Colonic mucosa (tissue), 4 donors: ENCODE measurements at regions not wholly inside any gene's neighbourhood (a gene's known extent, or its start where the extent isn't known, plus 50 kb on each side); places are given as distances from the start of the nearest gene placed in this dataset.

Experiments
- DNase-seq: peaks from one replicate; pipeline ENCODE4 v3.0.0-alpha.2; 2020
- H3K27ac ChIP-seq: fragments of 200-600 bp; one replicate; pipeline ENCODE4 v1.8.0; 2021
- H3K27me3 ChIP-seq: fragments of 200-600 bp; one replicate; pipeline ENCODE4 v1.8.0; 2021
- H3K36me3 ChIP-seq: fragments of 200-600 bp; one replicate; pipeline ENCODE4 v1.8.0; 2021
- H3K4me1 ChIP-seq: fragments of 200-600 bp; one replicate; pipeline ENCODE4 v1.8.0; 2021; ENCODE audit warnings: mild to moderate bottlenecking
- H3K4me3 ChIP-seq: fragments of 200-600 bp; one replicate; pipeline ENCODE4 v1.8.0; 2021
- H3K9ac ChIP-seq, 2 donors: one replicate each; pipeline ENCODE4 v1.7.0; 2013; ENCODE audit warnings: control low read depth in 2 of 2, low read depth in 2 of 2, low read length in 2 of 2
- H3K9me3 ChIP-seq: fragments of 200-600 bp; one replicate; pipeline ENCODE4 v1.8.0; 2021
- intact Hi-C: fragments of 100-400 bp; cut with DNase I; formaldehyde crosslinking; loops from one replicate; pipeline ENCODE4 v1.14.1; 2022
- TF ChIP-seq, protein P1 (sequence below): fragments of 200-600 bp; IDR thresholded peaks from one replicate; pipeline ENCODE4 v1.8.0; 2022; ENCODE audit warnings: antibody characterized with exemption, mild to moderate bottlenecking
- donor health status: healthy.
- donor health status: DM: no; HTN: no; CAD: no.
- donor health status: DM: no; HTN: no; CAD: no.

DNA sequence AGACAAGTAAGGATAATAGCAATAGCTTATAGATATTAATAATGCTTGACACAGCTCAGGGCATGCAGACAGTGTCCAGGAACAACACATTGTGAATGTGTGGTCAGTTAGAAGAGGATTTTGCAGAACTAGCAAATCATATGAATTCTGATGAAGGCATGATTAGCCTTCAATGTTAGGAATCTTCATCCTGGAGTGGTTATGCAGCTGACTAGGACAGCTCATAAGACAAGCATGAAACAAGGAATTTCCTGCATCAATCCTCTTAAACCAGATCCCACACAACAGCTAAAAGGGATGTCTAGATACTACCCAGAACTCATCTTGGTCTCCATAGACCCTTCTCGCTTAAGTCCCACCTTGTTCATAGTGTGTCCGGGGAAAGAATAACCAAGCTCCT is 499.0 kb upstream of the ATP11B start:
- intact Hi-C loops = no loop called here

DNA sequence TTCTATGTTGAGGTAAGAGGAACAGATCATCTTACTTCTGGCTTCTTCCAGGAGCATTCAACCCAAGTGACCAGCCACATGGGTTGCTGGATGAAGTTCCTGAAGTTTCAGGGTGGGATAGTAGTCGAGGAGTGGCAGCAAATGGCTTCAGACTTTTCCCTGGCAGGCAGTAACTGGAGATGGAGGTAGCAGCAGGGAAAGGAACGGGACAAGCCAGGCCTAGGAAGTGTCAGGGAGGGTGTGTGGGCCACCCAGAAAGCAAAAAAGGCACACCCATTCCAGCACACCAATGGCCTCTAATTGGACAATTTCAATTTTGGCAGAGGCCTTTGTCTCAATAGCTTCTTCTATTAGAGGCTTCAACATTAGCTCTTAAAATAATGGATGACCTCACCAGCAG is 498.6 kb upstream of the ATP11B start:
- Histone ChIP-seq H3K4me1 (no peaks in the 10 kb centered on the region), H3K36me3 (no peaks in the 10 kb centered on the region), H3K4me3 (no peak overlapping the region), H3K9ac (no peak overlapping the region), H3K27ac (no peak overlapping the region), H3K9me3 (no peaks in the 10 kb centered on the region), H3K27me3 (no peaks in the 10 kb centered on the region)
- DNase-seq = no peak
- TF ChIP-seq, protein P1, sequence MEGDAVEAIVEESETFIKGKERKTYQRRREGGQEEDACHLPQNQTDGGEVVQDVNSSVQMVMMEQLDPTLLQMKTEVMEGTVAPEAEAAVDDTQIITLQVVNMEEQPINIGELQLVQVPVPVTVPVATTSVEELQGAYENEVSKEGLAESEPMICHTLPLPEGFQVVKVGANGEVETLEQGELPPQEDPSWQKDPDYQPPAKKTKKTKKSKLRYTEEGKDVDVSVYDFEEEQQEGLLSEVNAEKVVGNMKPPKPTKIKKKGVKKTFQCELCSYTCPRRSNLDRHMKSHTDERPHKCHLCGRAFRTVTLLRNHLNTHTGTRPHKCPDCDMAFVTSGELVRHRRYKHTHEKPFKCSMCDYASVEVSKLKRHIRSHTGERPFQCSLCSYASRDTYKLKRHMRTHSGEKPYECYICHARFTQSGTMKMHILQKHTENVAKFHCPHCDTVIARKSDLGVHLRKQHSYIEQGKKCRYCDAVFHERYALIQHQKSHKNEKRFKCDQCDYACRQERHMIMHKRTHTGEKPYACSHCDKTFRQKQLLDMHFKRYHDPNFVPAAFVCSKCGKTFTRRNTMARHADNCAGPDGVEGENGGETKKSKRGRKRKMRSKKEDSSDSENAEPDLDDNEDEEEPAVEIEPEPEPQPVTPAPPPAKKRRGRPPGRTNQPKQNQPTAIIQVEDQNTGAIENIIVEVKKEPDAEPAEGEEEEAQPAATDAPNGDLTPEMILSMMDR = no peak
- intact Hi-C loops = no loop called here

More for the DNA sequence above, 499.0 kb upstream of the ATP11B start:
- TF ChIP-seq, protein P1 = no peak
- no peaks in the 10 kb centered on the region for H3K9me3 ChIP-seq
- no peaks in the 10 kb centered on the region for H3K4me1 ChIP-seq
- H3K9ac ChIP-seq = no peak overlapping the region
- H3K4me3 ChIP-seq = no peak overlapping the region
- no peak for DNase-seq
- no peak overlapping the region for H3K27ac ChIP-seq
- H3K27me3 ChIP-seq = no peaks in the 10 kb centered on the region
- no peaks in the 10 kb centered on the region for H3K36me3 ChIP-seq

DNA sequence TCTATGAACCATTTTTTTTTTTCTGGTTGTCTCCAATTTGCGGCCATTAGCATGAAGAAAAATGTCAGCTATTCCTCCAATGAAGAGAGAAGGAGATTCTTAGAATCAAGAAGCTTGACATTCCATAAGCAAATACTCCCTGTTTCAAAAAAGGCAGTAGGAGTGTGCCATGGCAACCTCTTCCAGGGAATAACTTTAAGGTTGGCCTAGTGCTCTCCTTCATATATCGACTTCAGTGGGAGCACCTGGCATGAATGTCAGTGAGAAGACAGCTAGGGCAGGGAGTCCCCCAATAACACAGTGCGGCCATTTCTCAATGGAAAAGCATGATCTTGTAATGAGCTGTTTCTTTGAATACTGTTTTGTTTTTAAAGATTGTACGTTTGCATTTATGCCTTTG is 493.0 kb upstream of the ATP11B start:
- no peaks in the 10 kb centered on the region for H3K4me1 ChIP-seq
- no peak overlapping the region for H3K9ac ChIP-seq
- H3K9me3 ChIP-seq = no peaks in the 10 kb centered on the region
- H3K27ac ChIP-seq = no peak overlapping the region
- no peaks in the 10 kb centered on the region for H3K36me3 ChIP-seq
- no peak overlapping the region for H3K4me3 ChIP-seq
- intact Hi-C loops = no loop called here
- no peaks in the 10 kb centered on the region for H3K27me3 ChIP-seq
- TF ChIP-seq, protein P1 = no peak
- DNase-seq = no peak

DNA sequence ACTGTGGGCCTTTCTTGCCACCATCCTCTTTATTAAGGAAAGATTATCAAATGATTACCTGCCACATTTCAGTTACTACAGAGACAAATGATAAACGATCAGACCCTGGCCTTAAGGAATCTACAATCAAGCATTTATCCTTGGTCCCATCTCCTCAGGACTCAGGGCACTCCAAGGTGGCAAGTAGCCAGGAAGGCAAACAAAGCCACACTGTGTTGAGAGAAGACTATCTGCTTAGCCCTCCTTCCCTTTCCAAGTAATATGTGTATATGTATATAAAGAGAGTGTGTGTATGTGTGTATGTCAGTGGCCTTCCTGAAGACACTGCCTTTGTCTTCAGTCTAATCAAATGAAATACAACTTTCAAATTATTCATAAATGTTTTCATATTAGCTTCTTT is 490.1 kb upstream of the ATP11B start:
- no peaks in the 10 kb centered on the region for H3K27me3 ChIP-seq
- no peak overlapping the region for H3K27ac ChIP-seq
- no peaks in the 10 kb centered on the region for H3K9me3 ChIP-seq
- H3K4me1 ChIP-seq = no peaks in the 10 kb centered on the region
- no peak for DNase-seq
- H3K4me3 ChIP-seq = no peak overlapping the region
- TF ChIP-seq, protein P1 = no peak
- no peaks in the 10 kb centered on the region for H3K36me3 ChIP-seq
- intact Hi-C loops = no loop called here
- H3K9ac ChIP-seq = no peak overlapping the region

DNA sequence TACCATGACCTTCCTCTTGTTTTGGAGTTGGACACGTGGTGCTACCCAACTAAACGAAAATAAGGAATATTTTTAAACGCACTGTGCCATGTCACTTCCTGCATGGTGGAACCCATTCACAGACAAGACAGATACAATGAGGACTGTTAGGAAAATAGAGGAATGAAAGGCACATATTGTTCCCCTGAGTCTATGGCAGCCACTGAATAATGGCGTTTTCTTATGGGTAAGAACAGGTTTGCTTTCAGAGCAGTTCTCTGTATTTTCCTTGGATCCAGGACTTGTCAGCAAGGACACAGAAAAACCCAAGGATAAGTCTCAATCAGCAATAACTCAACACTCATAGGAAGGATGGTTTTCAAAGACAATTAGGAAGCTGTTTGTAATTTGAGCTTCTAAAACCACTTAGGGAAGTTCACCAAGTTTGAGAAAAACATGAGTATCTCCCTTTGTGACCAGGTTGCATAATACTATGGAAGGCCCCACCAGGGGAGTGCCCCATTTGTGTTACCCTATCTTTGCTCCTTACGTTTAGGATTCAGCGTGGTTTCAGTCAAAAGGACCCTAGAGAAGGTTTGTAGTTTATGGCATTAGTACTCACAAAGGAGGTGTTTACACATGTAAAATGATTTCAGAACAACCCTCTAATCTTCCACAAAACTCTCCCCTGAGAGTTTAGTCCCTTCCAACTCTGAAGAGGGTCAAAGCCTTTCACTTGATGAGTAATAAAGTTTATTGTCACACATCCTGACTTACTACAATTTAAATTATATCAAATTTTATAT is 487.2 kb upstream of the ATP11B start:
- no peak overlapping the region for H3K27ac ChIP-seq
- no peak overlapping the region for H3K4me3 ChIP-seq
- TF ChIP-seq, protein P1 = no peak
- intact Hi-C loops = no loop called here
- no peak overlapping the region for H3K9ac ChIP-seq
- DNase-seq = no peak
- no peaks in the 10 kb centered on the region for H3K27me3 ChIP-seq
- H3K9me3 ChIP-seq = no peaks in the 10 kb centered on the region
- H3K4me1 ChIP-seq = no peaks in the 10 kb centered on the region
- H3K36me3 ChIP-seq = no peaks in the 10 kb centered on the region
